Panc1 (cell line): ENCODE measurements at regions not wholly inside any gene's neighbourhood (a gene's known extent, or its start where the extent isn't known, plus 50 kb on each side); places are given as distances from the start of the nearest gene placed in this dataset.

Experiments used
- ATAC-seq: fragments of 200-7000 bp; cut with Tn5 transposase; 2 replicates; pipeline ENCODE4 v1.9.1; 2020; ENCODE audit warnings: mild to moderate bottlenecking, moderate library complexity
- BruUV-seq: library from RNA; stranded (reverse); fragments of 400-500 nt; replicated peaks from 2 replicates; lab custom pipeline; 2021; lab: Mats Ljungman, UMichigan
- CTCF ChIA-PET: fragments of 300-600 bp; sonication (Branson Sonifier 250); formaldehyde crosslinking; loops from one replicate; lab custom pipeline; 2022; ENCODE audit warnings: antibody characterized with exemption; lab: Charles Lee
- POLR2A ChIA-PET: fragments of 300-600 bp; sonication (Branson Sonifier 250); formaldehyde crosslinking; loops from one replicate; lab custom pipeline; 2022; ENCODE audit warnings: antibody characterized with exemption; lab: Charles Lee
- DNase-seq: peaks from one replicate; pipeline ENCODE4 v3.0.0-alpha.2; 2010; ENCODE audit warnings: low read depth, low spot score
- H3K27ac ChIP-seq: 2 replicates; pipeline ENCODE4 v1.5.1; 2011; ENCODE audit warnings: mild to moderate bottlenecking, low read length, inconsistent platforms
- H3K27me3 ChIP-seq: fragments of 200-500 bp; sonication (Bioruptor generic); 2 replicates; pipeline ENCODE4 v1.6.0; 2014; ENCODE audit warnings: low read length, inconsistent platforms; ENCODE audit not compliant: control insufficient read depth, insufficient read depth
- H3K36me3 ChIP-seq: fragments of 200-500 bp; sonication (Bioruptor generic); 2 replicates; pipeline ENCODE4 v1.5.1; 2014; ENCODE audit warnings: inconsistent platforms, mild to moderate bottlenecking, low read length, moderate library complexity; ENCODE audit not compliant: control insufficient read depth, insufficient read depth
- H3K4me1 ChIP-seq: 2 replicates; pipeline ENCODE4 v1.5.1; 2011; ENCODE audit warnings: inconsistent platforms, mild to moderate bottlenecking, low read length, moderate library complexity; ENCODE audit not compliant: control insufficient read depth, insufficient read depth
- H3K4me3 ChIP-seq, 2 experiments: 2 replicates each; pipeline ENCODE4 v1.5.1; 2011 to 2012; ENCODE audit warnings: low read depth in 2 of 2, low read length in 2 of 2, mild to moderate bottlenecking in 2 of 2, inconsistent platforms in 1 of 2, moderate library complexity in 1 of 2
- H3K9me3 ChIP-seq: fragments of 200-500 bp; sonication (Bioruptor generic); 2 replicates; pipeline ENCODE4 v1.5.1; 2014; ENCODE audit warnings: low read depth, mild to moderate bottlenecking, inconsistent platforms, low read length, moderate library complexity; ENCODE audit not compliant: control insufficient read depth, insufficient read depth
- CTCF ChIP-seq: fragments of 450-650 bp; IDR thresholded peaks from 2 replicates; pipeline ENCODE4 v1.5.1; 2017; ENCODE audit warnings: mild to moderate bottlenecking
- POLR2AphosphoS5 ChIP-seq: IDR thresholded peaks from 2 replicates; pipeline ENCODE4 v1.6.1; 2012; ENCODE audit warnings: mild to moderate bottlenecking, low read depth, low read length, moderate library complexity
- REST ChIP-seq, 2 experiments: IDR thresholded peaks; 2 replicates each; pipeline ENCODE4 v1.6.1; 2011 to 2012; ENCODE audit warnings: low read depth in 2 of 2, control low read depth in 1 of 2, low read length in 1 of 2, mild to moderate bottlenecking in 1 of 2, moderate library complexity in 1 of 2; ENCODE audit not compliant: insufficient read depth in 1 of 2
- SIN3A ChIP-seq: IDR thresholded peaks from 2 replicates; pipeline ENCODE4 v1.6.1; 2012; ENCODE audit warnings: low read depth, mild to moderate bottlenecking, low read length, moderate library complexity, borderline replicate concordance; ENCODE audit not compliant: insufficient read depth
- TCF7L2 ChIP-seq: IDR thresholded peaks from 2 replicates; pipeline ENCODE4 v1.6.1; 2011; ENCODE audit warnings: mild to moderate bottlenecking, low read depth, low read length, inconsistent platforms
- in situ Hi-C: cut with HindIII; loops from 2 replicates; pipeline ENCODE4 v1.10.0; 2016; ENCODE audit warnings: low sequenced_read_pairs, low pct_unique_long_range_greater_than_20kb
- intact Hi-C: fragments of 100-400 bp; cut with micrococcal nuclease; formaldehyde crosslinking; loops from one replicate; pipeline ENCODE4 v1.10.0; 2022; ENCODE audit not compliant: unreplicated experiment

- Histone ChIP-seq H3K9me3 (no peaks in the 10 kb centered on the region), H3K27me3 (no peaks in the 10 kb centered on the region), H3K27ac (no peak overlapping the region), H3K4me1 (no peaks in the 10 kb centered on the region), H3K36me3 (no peaks in the 10 kb centered on the region), H3K4me3 (no peak overlapping the region)
- in situ Hi-C loops, result no loop called here
- TF ChIP-seq POLR2AphosphoS5 (no peak), SIN3A (no peak), REST (IDR thresholded peaks at IDR 0.05; ENCODE audit: insufficient read depth in 1 of 2, low read depth in 2 of 2, low read length in 1 of 2) (no peak), TCF7L2 (no peak), CTCF (no peak)
- no peak for DNase-seq
- ChIA-PET POLR2A (no interaction called here), CTCF (no interaction called here)
- no peak for ATAC-seq
- intact Hi-C loops, result no loop called here
- no TSS peak for BruUV-seq
Observed at GRCh38 chr2:220880623-220881596, 691.2 kb downstream of the EPHA4 start.

- no peaks in the 10 kb centered on the region for H3K9me3 ChIP-seq
- no peak for ATAC-seq
- CTCF ChIA-PET, result no interaction called here
- H3K27ac ChIP-seq, result no peak overlapping the region
- no peak overlapping the region for H3K4me3 ChIP-seq
- TF ChIP-seq POLR2AphosphoS5, result no peak
- no peak for TF ChIP-seq REST (IDR thresholded peaks at IDR 0.05; ENCODE audit: insufficient read depth in 1 of 2, low read depth in 2 of 2, low read length in 1 of 2)
- TF ChIP-seq TCF7L2, result no peak
- TF ChIP-seq CTCF, result no peak
- no peak for DNase-seq
- H3K36me3 ChIP-seq, result no peaks in the 10 kb centered on the region
- no peaks in the 10 kb centered on the region for H3K27me3 ChIP-seq
- intact Hi-C loops, result no loop called here
- POLR2A ChIA-PET, result no interaction called here
- H3K4me1 ChIP-seq, result no peaks in the 10 kb centered on the region
- in situ Hi-C loops, result no loop called here
- BruUV-seq, result no TSS peak
Observed at GRCh38 chr2:220882507-220882906, 689.6 kb downstream of the EPHA4 start.
